ENCODE measurements at regions not wholly inside any gene's neighbourhood (a gene's known extent, or its start where the extent isn't known, plus 50 kb on each side); places are given as distances from the start of the nearest gene placed in this dataset.
A peak's percentile ranks its signal among the peaks of the same experiment; 100 is the strongest.
"Not testable (repeated sequence)": the region's sequence is repeated elsewhere in the genome, so short reads cannot be mapped to it uniquely, and the experiment has no call there.

GRCh38 chr5:90267646-90268045 lies 141.9 kb downstream of the CETN3 start:
- Histone ChIP-seq H3K4me3 (no peak overlapping the region), H3K4me1 (replicated peaks in 1 of 2) (peaks cover 12 to 17% of the 10 kb centered on the region in 2 donors), H3K27ac (no peak overlapping the region)
- ATAC-seq (replicated peaks in 6 of 8) = no peak
- in situ Hi-C loops (cut with MboI; ENCODE audit: low pct_unique_long_range_greater_than_20kb in 2 of 9, low sequenced_read_pairs in 9 of 9, unreplicated experiment in 9 of 9) = loop anchor here in 4 of 9 experiments (10.0 to 25.0 kb wide), 3 partner anchors 1530 to 1555 kb away; no protein-coding TSS in a partner anchor
- WGBS, 10 experiments = 62 to 100% (median 80%) methylated on average over 2 to 8 of the region's 8 CpGs

DNA sequence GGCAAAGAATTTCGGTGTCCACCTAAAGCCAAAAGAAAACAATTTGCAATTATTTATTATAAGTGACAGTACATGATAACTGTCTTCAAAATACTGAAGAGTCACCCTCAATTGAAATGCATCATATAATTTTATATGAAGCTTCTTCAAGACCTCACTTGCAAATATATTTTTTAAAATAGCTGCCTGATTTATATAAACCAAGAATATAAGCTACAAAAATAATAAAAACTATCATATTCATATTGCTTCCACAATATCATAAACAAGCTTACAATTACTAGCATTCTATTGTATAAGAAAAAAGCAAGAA lies 144.1 kb downstream of the CETN3 start:
- ATAC-seq (replicated peaks in 6 of 8) = no peak
- H3K4me3 ChIP-seq = no peak overlapping the region
- WGBS, 10 experiments = 0% methylated on average over 1 of the region's 1 CpG; no CpG with 5 or more reads in 3 of the 10 experiments
- no peak overlapping the region for H3K27ac ChIP-seq
- peaks cover 15 to 19% of the 10 kb centered on the region in 2 donors for H3K4me1 ChIP-seq (replicated peaks in 1 of 2)
- in situ Hi-C loops (cut with MboI; ENCODE audit: low pct_unique_long_range_greater_than_20kb in 2 of 9, low sequenced_read_pairs in 9 of 9, unreplicated experiment in 9 of 9) = loop anchor here in 4 of 9 experiments (10.0 to 25.0 kb wide), 3 partner anchors 1528 to 1553 kb away; no protein-coding TSS in a partner anchor

GRCh38 chr5:90264689-90265544 lies 144.6 kb downstream of the CETN3 start:
- H3K4me1 ChIP-seq (replicated peaks in 1 of 2) = peaks cover 15 to 19% of the 10 kb centered on the region in 2 donors
- no peak overlapping the region for H3K27ac ChIP-seq
- in situ Hi-C loops (cut with MboI; ENCODE audit: low pct_unique_long_range_greater_than_20kb in 2 of 9, low sequenced_read_pairs in 9 of 9, unreplicated experiment in 9 of 9) = loop anchor here in 4 of 9 experiments (10.0 to 25.0 kb wide), 3 partner anchors 1528 to 1553 kb away; no protein-coding TSS in a partner anchor
- peak overlapping the region in 1 of 5 donors; percentile 9 for H3K4me3 ChIP-seq
- ATAC-seq (replicated peaks in 6 of 8) = peak; percentile 94 to 97 (median 96)
- 0 to 25% (median 13%) methylated on average over 1 to 9 of the region's 9 CpGs for WGBS, 10 experiments

DNA sequence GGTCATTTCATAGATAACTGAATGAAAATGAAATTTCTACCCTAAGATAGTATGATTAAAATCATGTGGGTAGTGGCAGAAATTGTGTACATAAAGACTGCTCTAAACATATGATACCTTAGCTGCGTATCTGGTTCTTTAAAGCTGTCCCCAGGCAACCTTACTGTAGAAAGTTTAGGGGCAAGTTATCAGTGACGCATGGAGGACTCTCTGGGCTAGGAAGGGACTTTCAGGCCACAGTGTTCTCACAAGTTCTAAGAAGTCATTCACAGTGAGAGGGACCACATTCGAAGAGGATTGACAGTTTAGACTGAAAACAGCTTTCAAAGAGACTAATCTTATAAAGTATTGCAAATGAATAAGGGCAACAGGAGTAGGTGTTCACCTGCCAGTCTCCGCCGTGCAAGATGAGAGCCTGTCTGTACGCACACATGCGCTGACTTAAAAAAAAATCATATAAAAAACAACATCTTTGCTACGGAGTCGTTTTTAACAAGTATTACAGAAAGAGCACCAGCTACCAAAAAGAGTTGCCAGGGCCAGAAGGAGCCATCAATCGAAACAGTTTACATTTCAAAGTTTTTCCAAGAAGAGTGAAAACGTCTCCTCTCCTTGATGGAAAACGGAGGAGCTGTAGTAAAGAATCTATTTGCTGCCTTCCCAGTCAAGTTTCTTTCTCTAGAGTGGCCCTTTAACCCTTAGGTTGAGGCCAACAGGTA lies 146.3 kb downstream of the CETN3 start:
- no peak for ATAC-seq (replicated peaks in 6 of 8)
- in situ Hi-C loops (cut with MboI; ENCODE audit: low pct_unique_long_range_greater_than_20kb in 2 of 9, low sequenced_read_pairs in 9 of 9, unreplicated experiment in 9 of 9) = loop anchor here in 4 of 9 experiments (10.0 to 25.0 kb wide), 3 partner anchors 1526 to 1551 kb away; no protein-coding TSS in a partner anchor
- no peak overlapping the region for H3K4me3 ChIP-seq
- peaks cover 15 to 19% of the 10 kb centered on the region in 2 donors for H3K4me1 ChIP-seq (replicated peaks in 1 of 2)
- 39 to 100% (median 75%) methylated on average over 2 to 12 of the region's 12 CpGs for WGBS, 10 experiments
- H3K27ac ChIP-seq = no peak overlapping the region

- Histone ChIP-seq H3K4me1 (replicated peaks in 1 of 2) (no peaks in the 10 kb centered on the region), H3K4me3 (no peak overlapping the region), H3K27ac (no peak overlapping the region)
- WGBS, 10 experiments = 43 to 100% (median 80%) methylated on average over 1 of the region's 1 CpG; no CpG with 5 or more reads in 4 of the 10 experiments
- no peak for ATAC-seq (replicated peaks in 6 of 8)
- in situ Hi-C loops (cut with MboI; ENCODE audit: low pct_unique_long_range_greater_than_20kb in 2 of 9, low sequenced_read_pairs in 9 of 9, unreplicated experiment in 9 of 9) = loop anchor here in 3 of 9 experiments (25.0 kb wide), 2 partner anchors 1514 to 1539 kb away; no protein-coding TSS in a partner anchor
These were observed 158.1 kb downstream of the CETN3 start for GRCh38 chr5:90251447-90251846.

DNA sequence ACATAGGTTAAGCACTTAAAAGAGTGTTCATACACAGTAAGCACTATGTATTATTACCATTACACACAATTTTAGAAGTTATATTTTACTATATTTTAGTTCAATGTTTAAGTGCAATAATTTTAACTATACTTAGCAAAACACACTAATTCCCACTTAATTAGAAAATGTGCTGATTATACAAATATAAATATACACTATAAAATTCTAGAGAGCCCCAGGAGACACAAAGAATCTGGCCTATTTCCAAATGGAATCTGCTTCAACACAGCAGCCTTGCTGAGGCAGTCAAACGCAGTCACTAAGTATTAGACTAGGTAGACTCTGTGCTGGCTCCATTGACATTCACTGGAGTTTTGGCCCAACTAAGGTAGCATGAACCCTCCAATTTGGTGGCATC lies 160.9 kb downstream of the CETN3 start:
- Histone ChIP-seq H3K4me1 (replicated peaks in 1 of 2) (no peaks in the 10 kb centered on the region), H3K27ac (no peak overlapping the region), H3K4me3 (no peak overlapping the region)
- in situ Hi-C loops (cut with MboI; ENCODE audit: low pct_unique_long_range_greater_than_20kb in 2 of 9, low sequenced_read_pairs in 9 of 9, unreplicated experiment in 9 of 9) = no loop called here
- 25 to 100% (median 83%) methylated on average over 1 of the region's 1 CpG; no CpG with 5 or more reads in 5 of the 10 experiments for WGBS, 10 experiments
- ATAC-seq (replicated peaks in 6 of 8) = no peak

DNA sequence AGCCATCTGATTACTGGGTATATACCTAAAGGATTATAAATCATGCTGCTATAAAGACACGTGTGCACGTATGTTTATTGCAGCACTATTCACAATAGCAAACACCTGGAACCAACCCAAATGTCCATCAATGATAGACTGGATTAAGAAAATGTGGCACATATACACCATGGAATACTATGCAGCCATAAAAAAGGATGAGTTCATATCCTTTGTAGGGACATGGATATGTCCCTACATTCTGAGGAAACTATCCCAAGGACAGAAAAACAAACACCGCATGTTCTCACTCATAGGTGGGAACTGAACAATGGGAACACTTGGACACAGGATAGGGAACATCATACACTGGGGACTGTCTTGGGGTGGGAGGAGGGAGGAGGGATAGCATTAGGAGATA lies 165.7 kb downstream of the CETN3 start:
- ATAC-seq (replicated peaks in 6 of 8); H3K4me3 ChIP-seq; in situ Hi-C loops (cut with MboI; ENCODE audit: low pct_unique_long_range_greater_than_20kb in 2 of 9, low sequenced_read_pairs in 9 of 9, unreplicated experiment in 9 of 9); H3K27ac ChIP-seq; H3K4me1 ChIP-seq (replicated peaks in 1 of 2): not testable (repeated sequence)
- 25 to 93% (median 83%) methylated on average over 1 to 3 of the region's 3 CpGs; no CpG with 5 or more reads in 7 of the 10 experiments for WGBS, 10 experiments

DNA sequence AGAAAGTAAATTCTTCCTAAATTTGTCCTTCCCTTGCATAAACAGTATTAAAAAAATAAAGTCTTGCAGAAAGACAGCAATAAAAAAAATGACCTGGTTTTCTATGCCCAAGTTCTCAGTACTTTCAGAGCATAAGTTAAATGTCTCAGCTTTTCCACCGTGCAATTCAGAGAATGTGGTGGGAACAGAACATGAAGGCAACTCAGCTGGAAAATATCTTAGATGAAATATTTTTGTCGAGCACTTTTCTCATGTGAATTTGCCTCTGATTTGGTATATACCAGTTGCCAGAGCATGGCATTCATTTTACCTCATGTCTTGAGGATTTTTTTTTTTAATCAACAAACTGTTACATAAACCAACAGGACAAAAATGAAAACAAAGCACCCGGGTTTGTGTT lies 176.1 kb downstream of the CETN3 start:
- in situ Hi-C loops (cut with MboI; ENCODE audit: low pct_unique_long_range_greater_than_20kb in 2 of 9, low sequenced_read_pairs in 9 of 9, unreplicated experiment in 9 of 9) = no loop called here
- WGBS, 10 experiments = 0 to 100% (median 81%) methylated on average over 1 to 3 of the region's 3 CpGs
- ATAC-seq (replicated peaks in 6 of 8) = no peak
- H3K27ac ChIP-seq = no peak overlapping the region
- no peak overlapping the region for H3K4me3 ChIP-seq
- no peaks in the 10 kb centered on the region for H3K4me1 ChIP-seq (replicated peaks in 1 of 2)

- Histone ChIP-seq H3K4me3 (no peak overlapping the region), H3K4me1 (replicated peaks in 1 of 2) (no peaks in the 10 kb centered on the region), H3K27ac (no peak overlapping the region)
- no peak for ATAC-seq (replicated peaks in 6 of 8)
- in situ Hi-C loops (cut with MboI; ENCODE audit: low pct_unique_long_range_greater_than_20kb in 2 of 9, low sequenced_read_pairs in 9 of 9, unreplicated experiment in 9 of 9) = no loop called here
- 14 to 92% (median 72%) methylated on average over 2 to 4 of the region's 4 CpGs; no CpG with 5 or more reads in 1 of the 10 experiments for WGBS, 10 experiments
These were observed 177.9 kb downstream of the CETN3 start for GRCh38 chr5:90231688-90232087.

DNA sequence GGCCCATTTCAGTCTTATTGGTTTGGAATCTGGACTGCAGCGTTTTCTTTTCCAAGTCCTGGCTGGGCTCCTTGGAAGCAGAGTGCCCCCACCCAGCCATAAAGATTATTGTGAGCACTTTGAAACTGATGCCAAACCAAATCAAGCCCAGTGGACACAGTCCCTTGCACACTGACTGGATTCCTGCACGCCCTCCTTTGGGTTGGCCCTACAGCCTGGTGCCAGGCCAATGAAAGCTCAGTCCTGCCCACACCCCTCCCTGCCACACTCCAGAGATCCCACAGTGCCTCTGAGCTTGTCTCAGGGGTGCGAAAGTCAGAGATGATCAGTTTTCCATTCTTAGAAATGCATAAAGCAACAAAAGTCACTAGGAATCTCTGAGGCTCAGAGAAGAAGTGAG lies 181.9 kb downstream of the CETN3 start:
- Histone ChIP-seq H3K4me3 (no peak overlapping the region), H3K27ac (no peak overlapping the region), H3K4me1 (replicated peaks in 1 of 2) (no peaks in the 10 kb centered on the region)
- in situ Hi-C loops (cut with MboI; ENCODE audit: low pct_unique_long_range_greater_than_20kb in 2 of 9, low sequenced_read_pairs in 9 of 9, unreplicated experiment in 9 of 9) = no loop called here
- WGBS, 10 experiments = 18 to 100% (median 69%) methylated on average over 1 to 3 of the region's 3 CpGs; no CpG with 5 or more reads in 3 of the 10 experiments
- peak in 4 of 8 experiments; percentile 50 to 94 (median 67) for ATAC-seq (replicated peaks in 6 of 8)

GRCh38 chr5:90226433-90227099 lies 183.0 kb downstream of the CETN3 start:
- WGBS, 10 experiments = 8 to 78% (median 43%) methylated on average over 1 to 2 of the region's 2 CpGs; no CpG with 5 or more reads in 1 of the 10 experiments
- ATAC-seq (replicated peaks in 6 of 8) = no peak
- no peak overlapping the region for H3K27ac ChIP-seq
- no peak overlapping the region for H3K4me3 ChIP-seq
- no peaks in the 10 kb centered on the region for H3K4me1 ChIP-seq (replicated peaks in 1 of 2)
- in situ Hi-C loops (cut with MboI; ENCODE audit: low pct_unique_long_range_greater_than_20kb in 2 of 9, low sequenced_read_pairs in 9 of 9, unreplicated experiment in 9 of 9) = no loop called here

DNA sequence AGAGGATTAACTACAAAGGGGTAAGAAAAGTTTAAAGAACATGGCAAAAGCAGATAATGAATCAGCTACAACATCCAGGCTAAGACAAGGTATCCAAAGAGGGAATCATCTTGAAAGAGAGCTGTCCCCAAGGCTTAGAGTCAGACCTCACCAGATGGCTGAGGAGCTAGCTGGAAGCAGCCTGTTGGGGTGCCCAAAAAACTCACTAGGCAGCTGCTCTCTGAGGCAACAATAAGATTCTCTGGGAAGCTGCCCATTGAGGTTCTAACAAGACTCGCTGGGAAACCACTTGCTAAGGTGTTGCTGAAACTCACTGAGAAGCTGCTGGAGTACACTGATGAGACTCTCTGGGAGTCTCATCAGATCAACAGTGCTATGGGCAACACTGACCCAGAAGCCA lies 185.2 kb downstream of the CETN3 start:
- in situ Hi-C loops (cut with MboI; ENCODE audit: low pct_unique_long_range_greater_than_20kb in 2 of 9, low sequenced_read_pairs in 9 of 9, unreplicated experiment in 9 of 9) = no loop called here
- 40 to 100% (median 63%) methylated on average over 1 of the region's 1 CpG; no CpG with 5 or more reads in 3 of the 10 experiments for WGBS, 10 experiments
- Histone ChIP-seq H3K27ac (no peak overlapping the region), H3K4me1 (replicated peaks in 1 of 2) (no peaks in the 10 kb centered on the region), H3K4me3 (no peak overlapping the region)
- ATAC-seq (replicated peaks in 6 of 8) = no peak

GRCh38 chr5:90223756-90224155 lies 185.8 kb downstream of the CETN3 start:
- 50 to 100% (median 90%) methylated on average over 1 to 2 of the region's 2 CpGs; no CpG with 5 or more reads in 1 of the 10 experiments for WGBS, 10 experiments
- Histone ChIP-seq H3K4me3 (no peak overlapping the region), H3K4me1 (replicated peaks in 1 of 2) (no peaks in the 10 kb centered on the region), H3K27ac (no peak overlapping the region)
- no peak for ATAC-seq (replicated peaks in 6 of 8)
- in situ Hi-C loops (cut with MboI; ENCODE audit: low pct_unique_long_range_greater_than_20kb in 2 of 9, low sequenced_read_pairs in 9 of 9, unreplicated experiment in 9 of 9) = no loop called here
